ENCODE measurements at regions not wholly inside any gene's neighbourhood (a gene's known extent, or its start where the extent isn't known, plus 50 kb on each side); places are given as distances from the start of the nearest gene placed in this dataset.

DNA sequence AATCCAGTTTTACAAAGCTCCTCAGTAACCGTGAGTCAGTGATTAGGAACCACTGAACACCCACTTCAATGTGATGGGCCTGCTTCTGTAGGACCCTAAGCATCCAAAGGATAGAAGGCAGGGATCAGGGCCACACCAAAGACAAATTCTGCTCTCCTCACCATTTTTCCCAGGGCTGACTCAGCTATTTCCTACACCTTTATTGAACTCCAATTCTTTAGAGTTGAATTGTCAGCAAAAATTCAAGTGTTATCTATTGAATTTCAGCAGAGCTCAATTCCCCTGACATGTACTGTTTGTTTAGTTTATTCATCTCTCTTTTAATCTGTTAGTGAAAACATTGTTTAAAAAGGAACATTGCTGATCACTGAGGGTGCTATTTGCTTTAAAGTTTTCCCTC is 457.7 kb upstream of the TMPO start:
- TF ChIP-seq, protein P1, sequence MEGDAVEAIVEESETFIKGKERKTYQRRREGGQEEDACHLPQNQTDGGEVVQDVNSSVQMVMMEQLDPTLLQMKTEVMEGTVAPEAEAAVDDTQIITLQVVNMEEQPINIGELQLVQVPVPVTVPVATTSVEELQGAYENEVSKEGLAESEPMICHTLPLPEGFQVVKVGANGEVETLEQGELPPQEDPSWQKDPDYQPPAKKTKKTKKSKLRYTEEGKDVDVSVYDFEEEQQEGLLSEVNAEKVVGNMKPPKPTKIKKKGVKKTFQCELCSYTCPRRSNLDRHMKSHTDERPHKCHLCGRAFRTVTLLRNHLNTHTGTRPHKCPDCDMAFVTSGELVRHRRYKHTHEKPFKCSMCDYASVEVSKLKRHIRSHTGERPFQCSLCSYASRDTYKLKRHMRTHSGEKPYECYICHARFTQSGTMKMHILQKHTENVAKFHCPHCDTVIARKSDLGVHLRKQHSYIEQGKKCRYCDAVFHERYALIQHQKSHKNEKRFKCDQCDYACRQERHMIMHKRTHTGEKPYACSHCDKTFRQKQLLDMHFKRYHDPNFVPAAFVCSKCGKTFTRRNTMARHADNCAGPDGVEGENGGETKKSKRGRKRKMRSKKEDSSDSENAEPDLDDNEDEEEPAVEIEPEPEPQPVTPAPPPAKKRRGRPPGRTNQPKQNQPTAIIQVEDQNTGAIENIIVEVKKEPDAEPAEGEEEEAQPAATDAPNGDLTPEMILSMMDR (IDR thresholded peaks at IDR 0.05): no peak
- no peak for TF ChIP-seq POLR2A (IDR thresholded peaks at IDR 0.05)

All from adrenal gland (tissue), 5 donors.